B cell (primary cell): ENCODE measurements at regions not wholly inside any gene's neighbourhood (a gene's known extent, or its start where the extent isn't known, plus 50 kb on each side); places are given as distances from the start of the nearest gene placed in this dataset.

ENCODE experiments used
- ATAC-seq: fragments of 200-7000 bp; cut with Tn5 transposase; one replicate; pipeline ENCODE4 v1.10.0; 2021; ENCODE audit warnings: low read depth, mild to moderate bottlenecking, moderate number of reproducible peaks, moderate library complexity
- CTCF ChIA-PET: fragments of 350-600 bp; sonication (Branson Sonifier 250); formaldehyde crosslinking; loops from one replicate; lab custom pipeline; 2021; ENCODE audit warnings: antibody characterized with exemption, inconsistent platforms; lab: Charles Lee
- POLR2A ChIA-PET: fragments of 350-600 bp; sonication (Branson Sonifier 250); formaldehyde crosslinking; loops from one replicate; lab custom pipeline; 2021; ENCODE audit warnings: antibody characterized with exemption; lab: Charles Lee
- DNase-seq: peaks from one replicate; pipeline ENCODE4 v3.0.0; 2013
- H2AFZ ChIP-seq: 2 replicates; pipeline ENCODE4 v1.6.1; 2012; ENCODE audit warnings: mild to moderate bottlenecking, low read depth, low read length; ENCODE audit not compliant: insufficient read depth, poor library complexity, severe bottlenecking
- H3K27ac ChIP-seq, 2 donors: 1 replicate in 1 of 2; 2 replicates in 1 of 2; pipeline ENCODE4 v1.5.1; 2012 to 2013; ENCODE audit warnings: low read length in 2 of 2, mild to moderate bottlenecking in 2 of 2, moderate library complexity in 1 of 2
- H3K27me3 ChIP-seq, 4 experiments: fragments of 200-600 bp in 1 of 4; sonication (generic) in 1 of 4; replicated peaks in 1 of 4; 1 replicate in 2 of 4; 2 replicates in 2 of 4; pipeline versions ENCODE4 v1.6.1 to v1.7.0; 2013 to 2016; ENCODE audit warnings: low read length in 3 of 4, mild to moderate bottlenecking in 2 of 4, mixed read lengths in 1 of 4, moderate library complexity in 1 of 4; ENCODE audit not compliant: insufficient read depth in 4 of 4, control insufficient read depth in 3 of 4; ENCODE audit errors: control extremely low read depth in 1 of 4
- H3K36me3 ChIP-seq, 2 experiments: replicated peaks in 1 of 2; 1 replicate in 1 of 2; 2 replicates in 1 of 2; pipeline versions ENCODE4 v1.6.1 to v1.7.1; 2013; ENCODE audit warnings: low read length in 1 of 2; ENCODE audit not compliant: insufficient read depth in 2 of 2, control insufficient read depth in 1 of 2; ENCODE audit errors: control extremely low read depth in 1 of 2, extremely low read depth in 1 of 2
- H3K4me1 ChIP-seq, 2 donors: fragments of 200-600 bp in 1 of 2; sonication (generic) in 1 of 2; 1 replicate in 1 of 2; 2 replicates in 1 of 2; pipeline versions ENCODE4 v1.5.1 to v1.6.1; 2013 to 2017; ENCODE audit warnings: low read length in 2 of 2; ENCODE audit not compliant: control insufficient read depth in 2 of 2, insufficient read depth in 2 of 2
- H3K4me2 ChIP-seq: replicated peaks from 2 replicates; pipeline ENCODE3; 2012; ENCODE audit warnings: mild to moderate bottlenecking, low read depth, low read length; ENCODE audit not compliant: poor library complexity, severe bottlenecking
- H3K4me3 ChIP-seq, 5 experiments: fragments of 200-600 bp in 1 of 5; sonication (generic) in 1 of 5; 1 replicate in 3 of 5; 2 replicates in 2 of 5; pipeline versions ENCODE4 v1.5.1 to v1.7.0; 2011 to 2016; ENCODE audit warnings: low read length in 4 of 5, mild to moderate bottlenecking in 4 of 5, low read depth in 2 of 5, control low read depth in 1 of 5, moderate library complexity in 1 of 5; ENCODE audit not compliant: insufficient read depth in 1 of 5; ENCODE audit errors: control extremely low read depth in 1 of 5, extremely low read depth in 1 of 5
- H3K79me2 ChIP-seq: fragments of 200-600 bp; sonication (generic); one replicate; pipeline ENCODE4 v1.6.0; 2016; ENCODE audit warnings: low read length; ENCODE audit not compliant: control insufficient read depth, insufficient read depth
- H3K9ac ChIP-seq: fragments of 200-600 bp; sonication (generic); 2 replicates; pipeline ENCODE4 v1.6.1; 2017; ENCODE audit warnings: mild to moderate bottlenecking, low read length, moderate library complexity
- H3K9me3 ChIP-seq, 3 donors: one replicate each; pipeline versions ENCODE4 v1.6.1 to v1.7.1; 2013; ENCODE audit warnings: low read length in 2 of 3; ENCODE audit not compliant: control insufficient read depth in 2 of 3, insufficient read depth in 1 of 3; ENCODE audit errors: control extremely low read depth in 1 of 3
- H4K20me1 ChIP-seq: 2 replicates; pipeline ENCODE4 v1.6.0; 2012; ENCODE audit warnings: mild to moderate bottlenecking, low read length; ENCODE audit not compliant: insufficient read depth, control insufficient read depth, poor library complexity, severe bottlenecking
- H3K27ac Mint-ChIP-seq: one replicate; pipeline ENCODE4 v1.8.0; 2021; ENCODE audit warnings: mixed read lengths
- H3K27me3 Mint-ChIP-seq: one replicate; pipeline ENCODE4 v1.8.0; 2021; ENCODE audit warnings: mixed read lengths
- H3K4me1 Mint-ChIP-seq: one replicate; pipeline ENCODE4 v1.8.0; 2021; ENCODE audit warnings: mixed read lengths
- H3K4me3 Mint-ChIP-seq: one replicate; pipeline ENCODE4 v1.8.0; 2021; ENCODE audit warnings: mixed read lengths
- H3K9me3 Mint-ChIP-seq: one replicate; pipeline ENCODE4 v1.8.0; 2022; ENCODE audit warnings: mixed read lengths; ENCODE audit not compliant: insufficient read depth
- EZH2 ChIP-seq: IDR thresholded peaks from 2 replicates; pipeline ENCODE4 v1.6.1; 2012; ENCODE audit warnings: borderline replicate concordance, low read depth, mild to moderate bottlenecking, moderate library complexity, low read length; ENCODE audit not compliant: insufficient read depth, poor library complexity, severe bottlenecking
- WGBS: methylation state at CpG from one replicate; pipeline ENCODE4 v1.1.5; 2013; ENCODE audit warnings: missing lambda C conversion rate; ENCODE audit not compliant: insufficient coverage; 5-methylcytosine and 5-hydroxymethylcytosine counted together
- intact Hi-C: fragments of 100-400 bp; cut with micrococcal nuclease; formaldehyde crosslinking; loops from one replicate; pipeline ENCODE4 v1.10.0; 2022
- TF ChIP-seq, protein P1 (sequence below): fragments of 200-600 bp; IDR thresholded peaks from one replicate; pipeline ENCODE4 v1.8.0; 2022; ENCODE audit warnings: antibody characterized with exemption, mild to moderate bottlenecking

DNA sequence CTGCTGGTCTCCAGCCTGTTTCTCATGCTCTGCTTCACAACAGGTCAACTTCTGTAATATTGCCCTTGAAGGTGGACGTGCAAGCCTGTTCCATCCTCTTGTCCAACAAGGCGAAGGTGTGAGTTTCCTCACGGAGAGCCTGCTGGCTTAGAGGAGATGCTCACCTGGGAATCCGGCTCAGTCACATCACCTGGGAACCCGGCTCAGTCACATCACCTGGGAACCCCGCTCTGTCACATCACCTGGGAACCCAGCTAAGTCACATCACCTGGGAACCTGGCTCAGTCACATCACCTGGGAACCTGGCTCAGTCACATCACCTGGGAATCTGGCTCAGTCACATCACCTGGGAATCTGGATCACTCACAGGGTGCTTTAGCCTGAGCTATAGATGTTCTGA lies 230.1 kb downstream of the ERMARD start:
- Histone ChIP-seq H3K36me3 (no peaks in the 10 kb centered on the region), H4K20me1 (no peaks in the 10 kb centered on the region), H3K4me2 (no peak overlapping the region), H2AFZ (no peak overlapping the region), H3K27me3 (no peaks in the 10 kb centered on the region), H3K79me2 (no peaks in the 10 kb centered on the region), H3K4me3 (no peak overlapping the region), H3K9ac (no peak overlapping the region), H3K4me1 (no peaks in the 10 kb centered on the region), H3K27ac (no peak overlapping the region), H3K9me3 (no peaks in the 10 kb centered on the region)
- intact Hi-C loops = no loop called here
- Mint-ChIP-seq H3K27ac (no peak overlapping the region), H3K27me3 (peaks cover 8% of the 10 kb centered on the region), H3K4me1 (peaks cover 3% of the 10 kb centered on the region), H3K9me3 (no peaks in the 10 kb centered on the region), H3K4me3 (no peak overlapping the region)
- DNase-seq (no peak), ATAC-seq (no peak)
- ChIA-PET POLR2A (no interaction called here), CTCF (no interaction called here)
- no peak for TF ChIP-seq EZH2
- TF ChIP-seq, protein P1, sequence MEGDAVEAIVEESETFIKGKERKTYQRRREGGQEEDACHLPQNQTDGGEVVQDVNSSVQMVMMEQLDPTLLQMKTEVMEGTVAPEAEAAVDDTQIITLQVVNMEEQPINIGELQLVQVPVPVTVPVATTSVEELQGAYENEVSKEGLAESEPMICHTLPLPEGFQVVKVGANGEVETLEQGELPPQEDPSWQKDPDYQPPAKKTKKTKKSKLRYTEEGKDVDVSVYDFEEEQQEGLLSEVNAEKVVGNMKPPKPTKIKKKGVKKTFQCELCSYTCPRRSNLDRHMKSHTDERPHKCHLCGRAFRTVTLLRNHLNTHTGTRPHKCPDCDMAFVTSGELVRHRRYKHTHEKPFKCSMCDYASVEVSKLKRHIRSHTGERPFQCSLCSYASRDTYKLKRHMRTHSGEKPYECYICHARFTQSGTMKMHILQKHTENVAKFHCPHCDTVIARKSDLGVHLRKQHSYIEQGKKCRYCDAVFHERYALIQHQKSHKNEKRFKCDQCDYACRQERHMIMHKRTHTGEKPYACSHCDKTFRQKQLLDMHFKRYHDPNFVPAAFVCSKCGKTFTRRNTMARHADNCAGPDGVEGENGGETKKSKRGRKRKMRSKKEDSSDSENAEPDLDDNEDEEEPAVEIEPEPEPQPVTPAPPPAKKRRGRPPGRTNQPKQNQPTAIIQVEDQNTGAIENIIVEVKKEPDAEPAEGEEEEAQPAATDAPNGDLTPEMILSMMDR = no peak
- whole genome bisulfite sequencing = 99% methylated on average over 6 of the region's 6 CpGs

DNA sequence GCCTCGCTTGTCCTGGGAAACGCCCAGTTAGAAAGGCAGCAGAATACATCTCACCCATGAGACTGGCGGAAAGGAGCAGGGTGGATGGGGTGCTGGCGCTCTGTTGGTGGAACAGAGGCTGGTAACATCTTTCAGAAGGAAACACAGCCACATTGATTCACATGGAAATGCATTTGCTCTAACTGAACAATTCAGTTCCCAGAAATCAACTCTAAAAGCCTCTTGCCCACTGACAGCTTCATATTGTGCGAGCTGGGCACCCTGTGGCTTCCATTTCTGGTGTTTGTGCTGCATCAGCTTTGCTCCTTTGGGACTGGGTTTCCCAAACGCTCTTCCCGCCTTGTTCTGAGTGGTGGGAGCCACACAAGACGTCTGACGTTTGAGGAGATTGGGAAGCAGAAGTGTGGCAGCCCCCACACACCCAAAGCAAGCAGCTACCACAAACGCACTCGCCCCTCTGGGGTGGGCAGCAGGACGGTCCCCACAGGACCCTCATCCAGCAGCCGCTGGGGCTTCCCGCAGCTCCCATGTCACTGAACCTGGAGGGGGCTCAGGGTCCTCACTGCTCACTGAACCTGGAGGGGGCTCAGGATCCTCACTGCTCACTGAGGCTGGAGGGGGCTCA lies 229.5 kb downstream of the ERMARD start:
- no peaks in the 10 kb centered on the region for H3K9me3 Mint-ChIP-seq
- Histone ChIP-seq H3K4me3 (no peak overlapping the region), H3K27me3 (no peaks in the 10 kb centered on the region), H3K79me2 (no peaks in the 10 kb centered on the region), H4K20me1 (no peaks in the 10 kb centered on the region), H3K9me3 (no peaks in the 10 kb centered on the region), H2AFZ (no peak overlapping the region), H3K4me2 (no peak overlapping the region), H3K9ac (no peak overlapping the region), H3K4me1 (no peaks in the 10 kb centered on the region), H3K36me3 (no peaks in the 10 kb centered on the region), H3K27ac (no peak overlapping the region)
- H3K4me3 Mint-ChIP-seq = no peak overlapping the region
- TF ChIP-seq, protein P1 = no peak
- no peak for TF ChIP-seq EZH2
- H3K4me1 Mint-ChIP-seq = peaks cover 2% of the 10 kb centered on the region
- POLR2A ChIA-PET = no interaction called here
- WGBS = 94% methylated on average over 14 of the region's 14 CpGs
- ATAC-seq (no peak), DNase-seq (no peak)
- CTCF ChIA-PET = no interaction called here
- H3K27ac Mint-ChIP-seq = no peak overlapping the region
- intact Hi-C loops = no loop called here
- peaks cover 7% of the 10 kb centered on the region for H3K27me3 Mint-ChIP-seq
